ENCODE measurements at regions not wholly inside any gene's neighbourhood (a gene's known extent, or its start where the extent isn't known, plus 50 kb on each side); places are given as distances from the start of the nearest gene placed in this dataset.

- no peaks in the 10 kb centered on the region for H3K23me2 ChIP-seq (ENCODE audit: insufficient read length, low read depth, low read length, poor library complexity, severe bottlenecking)
- no peaks in the 10 kb centered on the region for H3K79me1 ChIP-seq (ENCODE audit: insufficient read depth, low read depth, low read length, poor library complexity, severe bottlenecking)
- WGBS (ENCODE audit: extremely low coverage, insufficient read length, low lambda C conversion rate): no CpG with 5 or more reads among the region's 6 CpGs
- Mint-ChIP-seq H3K4me1 (peaks cover 4 to 7% of the 10 kb centered on the region in 2 experiments), H3K36me3 (ENCODE audit: insufficient read depth in 1 of 3, low read depth in 3 of 3) (no peaks in the 10 kb centered on the region), H3K4me3 (no peak overlapping the region), H3K27me3 (ENCODE audit: low read depth) (peaks cover 4% of the 10 kb centered on the region; the same call in 1 of the 2 replicates), H3K9me3 (no peaks in the 10 kb centered on the region), H3K27ac (no peak overlapping the region)
- H3K9ac ChIP-seq (ENCODE audit: extremely low read depth, insufficient read length, low read length): no peak overlapping the region
- H3K79me2 ChIP-seq (ENCODE audit: insufficient read depth, low read length): no peaks in the 10 kb centered on the region
- no peak overlapping the region for H2BK20ac ChIP-seq (ENCODE audit: low read depth, low read length, poor library complexity, severe bottlenecking)
- no peak overlapping the region for H2AK5ac ChIP-seq (ENCODE audit: insufficient read length, low read length)
- H3K27ac ChIP-seq (ENCODE audit: insufficient read length, low read depth, low read length): no peak overlapping the region
- H3K56ac ChIP-seq (ENCODE audit: insufficient read length, low read depth, low read length): no peak overlapping the region
- H2BK15ac ChIP-seq (ENCODE audit: low read depth, low read length): no peak overlapping the region
- no peak for DNase-seq
- H3K4me1 ChIP-seq (ENCODE audit: insufficient read depth, low read length): no peaks in the 10 kb centered on the region
- no peak overlapping the region for H2BK120ac ChIP-seq (ENCODE audit: low read depth, low read length, poor library complexity, severe bottlenecking)
- no peak overlapping the region for H4K91ac ChIP-seq (ENCODE audit: insufficient read length, low read depth, low read length)
- no peak overlapping the region for H3K14ac ChIP-seq (ENCODE audit: insufficient read depth, low read length)
- H3K27me3 ChIP-seq (ENCODE audit: insufficient read depth, low read length): no peaks in the 10 kb centered on the region
- H3K4me2 ChIP-seq (ENCODE audit: insufficient read depth, insufficient read length, low read length): no peak overlapping the region
- no peak overlapping the region for H2AFZ ChIP-seq (ENCODE audit: low read length)
- no peak overlapping the region for H3K4ac ChIP-seq (ENCODE audit: low read depth, low read length)
- H3K9me3 ChIP-seq (ENCODE audit: control insufficient read depth, low read depth, low read length): no peaks in the 10 kb centered on the region
- H4K20me1 ChIP-seq (ENCODE audit: control insufficient read depth, insufficient read depth, insufficient read length): no peaks in the 10 kb centered on the region
- no peak overlapping the region for H3K18ac ChIP-seq (ENCODE audit: insufficient read length, low read depth, low read length)
- no peak overlapping the region for H4K8ac ChIP-seq (replicated peaks; ENCODE audit: insufficient read length, low read depth, low read length)
- no peak for TF ChIP-seq CTCF (conservative IDR thresholded peaks at IDR 0.05)
- H3K23ac ChIP-seq (ENCODE audit: insufficient read length, low read depth, low read length): no peak overlapping the region
- H2BK12ac ChIP-seq (ENCODE audit: insufficient read length, low read depth, low read length): no peak overlapping the region
- no peak overlapping the region for H2BK5ac ChIP-seq (ENCODE audit: insufficient read length, low read length)
- H4K5ac ChIP-seq (ENCODE audit: insufficient read length, low read depth, low read length): no peak overlapping the region
- no peak overlapping the region for H3T11ph ChIP-seq (ENCODE audit: low read length)
Measured at GRCh38 chr3:72312339-72312738, 527.4 kb upstream of the PROK2 start.

Measured in H9 (cell line).